ENCODE measurements at regions not wholly inside any gene's neighbourhood (a gene's known extent, or its start where the extent isn't known, plus 50 kb on each side); places are given as distances from the start of the nearest gene placed in this dataset.

DNA sequence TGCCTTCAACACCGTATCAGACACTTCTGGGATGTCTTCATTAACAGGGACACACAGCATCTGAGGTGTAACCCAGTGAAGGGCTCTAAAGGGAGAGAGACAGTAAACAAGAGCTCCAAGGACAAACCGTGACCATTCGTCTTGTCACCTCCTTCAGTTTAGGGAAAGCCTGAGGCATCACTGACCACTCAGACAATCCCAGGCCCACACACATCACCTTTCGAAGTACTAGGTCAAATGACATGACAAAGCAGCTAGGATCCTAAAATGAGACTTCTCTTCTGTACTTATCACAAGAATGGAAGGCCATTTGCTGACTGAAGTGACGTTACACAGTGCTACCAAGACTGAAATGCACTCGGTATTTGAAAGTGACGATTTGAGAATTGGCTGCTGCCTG, 200.7 kb upstream of the KCTD7 start:
- FAIRE-seq (no peak), DNase-seq (ENCODE audit: low read depth, low spot score) (no peak), ATAC-seq (no peak)
- Histone ChIP-seq H3K27ac (ENCODE audit: control insufficient read depth, insufficient read depth) (no peak overlapping the region), H3K9me3 (replicated peaks; ENCODE audit: control insufficient read depth, insufficient read depth, low read length) (no peaks in the 10 kb centered on the region), H3K4me1 (ENCODE audit: control insufficient read depth, insufficient read depth, low read length) (no peaks in the 10 kb centered on the region), H3K9ac (ENCODE audit: control insufficient read depth, insufficient read depth, low read length) (no peak overlapping the region), H3K4me2 (ENCODE audit: control insufficient read depth, insufficient read depth) (no peak overlapping the region), H3K4me3 (no peak overlapping the region), H2AFZ (ENCODE audit: control insufficient read depth, low read depth, low read length) (no peak overlapping the region), H4K20me1 (ENCODE audit: control insufficient read depth, insufficient read depth) (no peaks in the 10 kb centered on the region), H3K36me3 (ENCODE audit: control insufficient read depth in 2 of 2, insufficient read depth in 2 of 2, low read length in 1 of 2) (peaks cover 0 to 1% of the 10 kb centered on the region in 2 experiments; a peak in 3 of 4 replicates), H3K27me3 (replicated peaks in 1 of 2; ENCODE audit: control insufficient read depth in 2 of 2, insufficient read depth in 2 of 2, low read length in 1 of 2) (no peaks in the 10 kb centered on the region), H3K79me2 (ENCODE audit: control insufficient read depth, insufficient read depth, low read length) (no peaks in the 10 kb centered on the region)
- intact Hi-C loops (cut with micrococcal nuclease; ENCODE audit: unreplicated experiment) (no loop called here), in situ Hi-C loops (cut with MboI) (no loop called here)
- RAD21 ChIA-PET (ENCODE audit: unreplicated experiment): no interaction called here
- no TSS peak for BruUV-seq (replicated peaks)
- TF ChIP-seq SKIL (IDR thresholded peaks at IDR 0.05; ENCODE audit: low read depth, poor library complexity, severe bottlenecking) (no peak), HSF1 (IDR thresholded peaks at IDR 0.05; ENCODE audit: low read depth, low read length) (no peak), YBX1 (IDR thresholded peaks at IDR 0.05) (no peak), RUNX3 (IDR thresholded peaks at IDR 0.05; ENCODE audit: low read length) (no peak), PAX5 (IDR thresholded peaks at IDR 0.05; ENCODE audit: borderline replicate concordance, low read depth, low read length) (no peak), JUND (IDR thresholded peaks at IDR 0.05; ENCODE audit: low read depth, low read length) (no peak), ATF3 (IDR thresholded peaks at IDR 0.05; ENCODE audit: borderline replicate concordance, extremely low read depth, low read depth, low read length) (no peak)
- over 99% methylated on average over 7 of the region's 7 CpGs for WGBS (ENCODE audit: insufficient coverage, insufficient replicate concordance, low lambda C conversion rate, missing lambda C conversion rate)
- SMC1A ChIA-PET (ENCODE audit: uncharacterized antibody, unreplicated experiment): no interaction called here
- CTCF ChIA-PET: no interaction called here
- POLR2A ChIA-PET: no interaction called here

All from GM12878 (cell line).